Gastroesophageal sphincter (tissue), 3 donors: ENCODE measurements at regions not wholly inside any gene's neighbourhood (a gene's known extent, or its start where the extent isn't known, plus 50 kb on each side); places are given as distances from the start of the nearest gene placed in this dataset.

ENCODE experiments used
- CTCF ChIP-seq, 4 experiments: fragments of 200-600 bp in 2 of 4; fragments of 450-650 bp in 2 of 4; sonication (generic) in 1 of 4; IDR thresholded peaks; one replicate each; pipeline ENCODE4 v1.5.1; 2017 to 2019; ENCODE audit warnings: antibody characterized with exemption in 4 of 4, mild to moderate bottlenecking in 2 of 4, moderate library complexity in 2 of 4
- EP300 ChIP-seq: sonication (generic); formaldehyde crosslinking; IDR thresholded peaks from one replicate; pipeline ENCODE4 v1.6.1; 2017; ENCODE audit warnings: antibody characterized with exemption, mild to moderate bottlenecking
- POLR2A ChIP-seq, 2 donors: fragments of 450-650 bp; IDR thresholded peaks; one replicate each; pipeline ENCODE4 v1.6.1; 2017; ENCODE audit warnings: antibody characterized with exemption in 2 of 2, mild to moderate bottlenecking in 2 of 2, moderate library complexity in 1 of 2
- POLR2AphosphoS5 ChIP-seq: sonication (generic); formaldehyde crosslinking; IDR thresholded peaks from one replicate; pipeline ENCODE4 v1.6.1; 2017; ENCODE audit warnings: antibody characterized with exemption

GRCh38 chr4:57789666-57790065 is 679.5 kb upstream of the IGFBP7 start:
- TF ChIP-seq POLR2A (IDR thresholded peaks at IDR 0.05) (no peak), CTCF (IDR thresholded peaks at IDR 0.05) (no peak), EP300 (no peak), POLR2AphosphoS5 (no peak)
